GM12878 (cell line): ENCODE measurements at regions not wholly inside any gene's neighbourhood (a gene's known extent, or its start where the extent isn't known, plus 50 kb on each side); places are given as distances from the start of the nearest gene placed in this dataset.

Experiments used
- ATAC-seq: fragments of 200-7000 bp; cut with Tn5 transposase; 3 replicates; pipeline ENCODE4 v1.9.1; 2020; ENCODE audit warnings: mild to moderate bottlenecking, moderate library complexity
- BruUV-seq: library from RNA; stranded (reverse); fragments of 400-500 nt; replicated peaks from 2 replicates; lab custom pipeline; 2021; lab: Mats Ljungman, UMichigan
- CTCF ChIA-PET: fragments of 300-600 bp; sonication (Branson Sonifier 250); formaldehyde crosslinking; extraction: SDS; loops from one replicate; lab custom pipeline; 2021; ENCODE audit warnings: inconsistent platforms; lab: Yijun Ruan, JAX
- POLR2A ChIA-PET: fragments of 350-600 bp; formaldehyde crosslinking; extraction: SDS; loops from one replicate; lab custom pipeline; 2021; ENCODE audit warnings: inconsistent platforms; lab: Charles Lee
- RAD21 ChIA-PET: fragments of 300-600 bp; sonication (Branson Sonifier 250); formaldehyde crosslinking; loops from one replicate; lab custom pipeline; 2023; ENCODE audit warnings: antibody characterized with exemption; ENCODE audit not compliant: unreplicated experiment; lab: Charles Lee
- SMC1A ChIA-PET: fragments of 300-600 bp; sonication (Branson Sonifier 250); formaldehyde crosslinking; loops from one replicate; lab custom pipeline; 2023; ENCODE audit not compliant: unreplicated experiment, uncharacterized antibody; lab: Charles Lee
- DNase-seq: peaks from one replicate; pipeline ENCODE4 v3.0.0-alpha.2; 2011; ENCODE audit warnings: low read depth, low spot score
- FAIRE-seq: peaks from 3 replicates; lab custom pipeline; 2011; peaks lifted over from hg19 to GRCh38; lab: Jason Lieb, UNC
- H2AFZ ChIP-seq: 2 replicates; pipeline ENCODE4 v1.6.0; 2011; ENCODE audit warnings: low read depth, low read length, control low read depth; ENCODE audit not compliant: control insufficient read depth
- H3K27ac ChIP-seq: 2 replicates; pipeline ENCODE4 v1.5.1; 2011; ENCODE audit warnings: control low read depth; ENCODE audit not compliant: control insufficient read depth, insufficient read depth
- H3K27me3 ChIP-seq, 2 experiments: replicated peaks in 1 of 2; 2 replicates each; pipeline versions ENCODE4 v1.6.0 to v1.6.1; 2011; ENCODE audit warnings: low read length in 1 of 2; ENCODE audit not compliant: control insufficient read depth in 2 of 2, insufficient read depth in 2 of 2
- H3K36me3 ChIP-seq, 2 experiments: 2 replicates each; pipeline ENCODE4 v1.5.1; 2011; ENCODE audit warnings: low read length in 1 of 2; ENCODE audit not compliant: control insufficient read depth in 2 of 2, insufficient read depth in 2 of 2
- H3K4me1 ChIP-seq: 2 replicates; pipeline ENCODE4 v1.6.1; 2011; ENCODE audit warnings: mild to moderate bottlenecking, low read length, moderate library complexity, mixed read lengths; ENCODE audit not compliant: control insufficient read depth, insufficient read depth
- H3K4me2 ChIP-seq: 2 replicates; pipeline ENCODE4 v1.6.0; 2011; ENCODE audit warnings: control low read depth; ENCODE audit not compliant: control insufficient read depth, insufficient read depth
- H3K4me3 ChIP-seq: fragments of 200-600 bp; sonication (generic); 2 replicates; pipeline ENCODE4 v1.5.1; 2016
- H3K79me2 ChIP-seq: 2 replicates; pipeline ENCODE4 v1.6.0; 2011; ENCODE audit warnings: low read length; ENCODE audit not compliant: control insufficient read depth, insufficient read depth
- H3K9ac ChIP-seq: 2 replicates; pipeline ENCODE4 v1.8.0; 2011; ENCODE audit warnings: low read length, control low read depth, mixed read lengths; ENCODE audit not compliant: control insufficient read depth, insufficient read depth
- H3K9me3 ChIP-seq: replicated peaks from 3 replicates; pipeline ENCODE4 v1.5.1; 2011; ENCODE audit warnings: mild to moderate bottlenecking, low read length; ENCODE audit not compliant: control insufficient read depth, insufficient read depth
- H4K20me1 ChIP-seq: 2 replicates; pipeline ENCODE4 v1.6.0; 2011; ENCODE audit not compliant: control insufficient read depth, insufficient read depth
- CBFB ChIP-seq: IDR thresholded peaks from 2 replicates; pipeline ENCODE4 v1.6.1; 2016; ENCODE audit warnings: antibody characterized with exemption, low read depth
- CREM ChIP-seq: IDR thresholded peaks from 2 replicates; pipeline ENCODE4 v1.6.1; 2014; ENCODE audit warnings: antibody characterized with exemption, low read depth
- ELK1 ChIP-seq: IDR thresholded peaks from 2 replicates; pipeline ENCODE4 v1.6.1; 2012; ENCODE audit warnings: low read depth, low read length, improper control_type of control experiment
- HCFC1 ChIP-seq: fragments of 150-350 bp; IDR thresholded peaks from 2 replicates; pipeline ENCODE4 v1.6.1; 2014; ENCODE audit warnings: low read length
- HSF1 ChIP-seq: fragments of 150-350 bp; IDR thresholded peaks from 2 replicates; pipeline ENCODE4 v1.6.1; 2014; ENCODE audit warnings: mild to moderate bottlenecking, low read depth, low read length
- IRF4 ChIP-seq: IDR thresholded peaks from 2 replicates; pipeline ENCODE4 v1.6.1; 2011; ENCODE audit warnings: low read depth, low read length
- RFX5 ChIP-seq: IDR thresholded peaks from 2 replicates; pipeline ENCODE4 v1.6.1; 2011; ENCODE audit warnings: low read depth, low read length, improper control_type of control experiment
- SREBF2 ChIP-seq: IDR thresholded peaks from 2 replicates; pipeline ENCODE4 v1.6.1; 2012; ENCODE audit warnings: mild to moderate bottlenecking, low read length
- STAT1 ChIP-seq: fragments of 450-650 bp; conservative IDR thresholded peaks from 2 replicates; pipeline ENCODE4 v1.6.1; 2014; ENCODE audit warnings: antibody characterized with exemption, mild to moderate bottlenecking
- YBX1 ChIP-seq: fragments of 450-650 bp; IDR thresholded peaks from 2 replicates; pipeline ENCODE4 v1.6.1; 2016; ENCODE audit warnings: antibody characterized with exemption
- YY1 ChIP-seq: IDR thresholded peaks from 2 replicates; pipeline ENCODE4 v1.6.1; 2011; ENCODE audit warnings: low read depth, mild to moderate bottlenecking, low read length
- ZBED1 ChIP-seq: IDR thresholded peaks from 2 replicates; pipeline ENCODE4 v1.6.1; 2016; ENCODE audit warnings: borderline replicate concordance
- WGBS: methylation state at CpG from one replicate; pipeline ENCODE4 v1.1.6; 2016; ENCODE audit warnings: low lambda C conversion rate; ENCODE audit not compliant: insufficient replicate concordance, insufficient coverage; ENCODE audit errors: missing lambda C conversion rate; 5-methylcytosine and 5-hydroxymethylcytosine counted together
- in situ Hi-C: fragments of 300-500 bp; cut with MboI; formaldehyde crosslinking; loops from 9 replicates; pipeline ENCODE4 v1.14.3; 2018; ENCODE audit warnings: mixed read lengths
- intact Hi-C: fragments of 100-400 bp; cut with micrococcal nuclease; formaldehyde crosslinking; loops from one replicate; pipeline ENCODE4 v1.14.2; 2022; ENCODE audit not compliant: unreplicated experiment
- TF ChIP-seq, protein P1 (sequence below), 3 experiments: IDR thresholded peaks in 2 of 3; conservative IDR thresholded peaks in 1 of 3; 2 replicates each; pipeline ENCODE4 v1.5.1; 2011; ENCODE audit warnings: low read depth in 3 of 3, low read length in 3 of 3, mild to moderate bottlenecking in 3 of 3, control low read depth in 2 of 3, moderate library complexity in 2 of 3, inconsistent platforms in 1 of 3, mixed read lengths in 1 of 3; ENCODE audit not compliant: control insufficient read depth in 2 of 3, insufficient read depth in 1 of 3; ENCODE audit errors: extremely low read depth in 1 of 3

DNA sequence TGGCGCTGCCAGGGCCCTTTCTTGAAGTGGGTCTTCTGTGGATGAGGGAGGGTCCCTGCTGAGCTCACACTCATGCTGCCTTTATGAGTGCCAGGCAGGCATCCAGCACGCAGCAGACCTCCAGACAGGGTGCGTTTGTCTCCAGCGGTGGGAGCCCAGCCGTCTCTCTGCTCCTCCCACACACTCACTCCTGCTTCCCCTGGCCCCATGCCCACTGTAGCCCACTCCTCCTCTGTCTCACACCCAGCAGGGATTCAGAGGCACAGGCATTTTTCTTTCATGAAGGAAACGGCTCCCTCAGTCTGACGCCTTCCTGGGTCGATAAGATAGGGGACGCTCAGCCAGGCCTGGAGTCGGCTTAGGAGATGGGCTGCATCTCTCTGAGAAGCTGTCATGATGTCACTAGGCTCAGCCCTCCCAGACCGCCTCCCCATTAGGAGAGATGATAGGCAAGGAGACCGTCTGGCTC, 183.9 kb upstream of the NCAM1 start:
- WGBS: 45% methylated on average over 9 of the region's 12 CpGs
- intact Hi-C loops (no loop called here), in situ Hi-C loops (no loop called here)
- H3K4me2 ChIP-seq: no peak overlapping the region
- no peak for FAIRE-seq
- no peaks in the 10 kb centered on the region for H3K36me3 ChIP-seq
- SMC1A ChIA-PET: no interaction called here
- no peak overlapping the region for H3K9ac ChIP-seq
- POLR2A ChIA-PET: no interaction called here
- no peak for DNase-seq
- no peaks in the 10 kb centered on the region for H4K20me1 ChIP-seq
- no peaks in the 10 kb centered on the region for H3K9me3 ChIP-seq
- no peaks in the 10 kb centered on the region for H3K79me2 ChIP-seq
- ATAC-seq: no peak
- no peak for TF ChIP-seq HSF1
- TF ChIP-seq CBFB: no peak
- no peaks in the 10 kb centered on the region; a peak in 2 of 4 replicates for H3K27me3 ChIP-seq
- CTCF ChIA-PET: no interaction called here
- BruUV-seq: no TSS peak
- RAD21 ChIA-PET: no interaction called here
- H3K27ac ChIP-seq: no peak overlapping the region
- no peaks in the 10 kb centered on the region for H3K4me1 ChIP-seq
- H3K4me3 ChIP-seq: no peak overlapping the region
- H2AFZ ChIP-seq: no peak overlapping the region

GRCh38 chr11:112778091-112778876, 182.9 kb upstream of the NCAM1 start:
- intact Hi-C loops: no loop called here
- 40% methylated on average over 12 of the region's 12 CpGs for WGBS
- SMC1A ChIA-PET: interaction anchor here (0.6 to 0.9 kb wide), 2 partner anchors 10 to 190 kb away, joined by 3 read pairs; no protein-coding TSS in a partner anchor
- no peaks in the 10 kb centered on the region for H3K4me1 ChIP-seq
- in situ Hi-C loops: no loop called here
- no peak overlapping the region for H2AFZ ChIP-seq
- H3K27ac ChIP-seq: no peak overlapping the region
- FAIRE-seq: no peak
- H3K4me3 ChIP-seq: no peak overlapping the region
- no peak for ATAC-seq
- H3K79me2 ChIP-seq: no peaks in the 10 kb centered on the region
- no peak overlapping the region for H3K4me2 ChIP-seq
- CTCF ChIA-PET: no interaction called here
- H3K9ac ChIP-seq: no peak overlapping the region
- H4K20me1 ChIP-seq: no peaks in the 10 kb centered on the region
- H3K27me3 ChIP-seq: no peaks in the 10 kb centered on the region; a peak in 2 of 4 replicates
- BruUV-seq: no TSS peak
- RAD21 ChIA-PET: interaction anchor here (1.4 kb wide), 1 partner anchor 190 kb away, joined by 4 read pairs; no protein-coding TSS in a partner anchor
- H3K36me3 ChIP-seq: no peaks in the 10 kb centered on the region
- H3K9me3 ChIP-seq: no peaks in the 10 kb centered on the region
- no peak for DNase-seq
- POLR2A ChIA-PET: no interaction called here
- TF ChIP-seq CREM: no peak
- TF ChIP-seq, protein P1, sequence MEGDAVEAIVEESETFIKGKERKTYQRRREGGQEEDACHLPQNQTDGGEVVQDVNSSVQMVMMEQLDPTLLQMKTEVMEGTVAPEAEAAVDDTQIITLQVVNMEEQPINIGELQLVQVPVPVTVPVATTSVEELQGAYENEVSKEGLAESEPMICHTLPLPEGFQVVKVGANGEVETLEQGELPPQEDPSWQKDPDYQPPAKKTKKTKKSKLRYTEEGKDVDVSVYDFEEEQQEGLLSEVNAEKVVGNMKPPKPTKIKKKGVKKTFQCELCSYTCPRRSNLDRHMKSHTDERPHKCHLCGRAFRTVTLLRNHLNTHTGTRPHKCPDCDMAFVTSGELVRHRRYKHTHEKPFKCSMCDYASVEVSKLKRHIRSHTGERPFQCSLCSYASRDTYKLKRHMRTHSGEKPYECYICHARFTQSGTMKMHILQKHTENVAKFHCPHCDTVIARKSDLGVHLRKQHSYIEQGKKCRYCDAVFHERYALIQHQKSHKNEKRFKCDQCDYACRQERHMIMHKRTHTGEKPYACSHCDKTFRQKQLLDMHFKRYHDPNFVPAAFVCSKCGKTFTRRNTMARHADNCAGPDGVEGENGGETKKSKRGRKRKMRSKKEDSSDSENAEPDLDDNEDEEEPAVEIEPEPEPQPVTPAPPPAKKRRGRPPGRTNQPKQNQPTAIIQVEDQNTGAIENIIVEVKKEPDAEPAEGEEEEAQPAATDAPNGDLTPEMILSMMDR (IDR thresholded peaks at IDR 0.05 in 2 of 3, conservative IDR thresholded peaks at IDR 0.05 in 1 of 3; ENCODE audit: control insufficient read depth in 2 of 3, extremely low read depth in 1 of 3, insufficient read depth in 1 of 3, low read depth in 3 of 3, low read length in 3 of 3): no peak
- TF ChIP-seq RFX5: no peak
- no peak for TF ChIP-seq IRF4
- TF ChIP-seq YBX1: no peak
- TF ChIP-seq YY1: no peak
- no peak for TF ChIP-seq STAT1
- no peak for TF ChIP-seq HCFC1
- no peak for TF ChIP-seq ELK1
- TF ChIP-seq SREBF2: no peak
- TF ChIP-seq ZBED1: no peak
